H1 (cell line): ENCODE measurements at regions not wholly inside any gene's neighbourhood (a gene's known extent, or its start where the extent isn't known, plus 50 kb on each side); places are given as distances from the start of the nearest gene placed in this dataset.

ENCODE experiments used
- CTCF ChIA-PET: fragments of 300-600 bp; sonication (Branson Sonifier 250); formaldehyde crosslinking; loops from one replicate; lab custom pipeline; 2021; ENCODE audit not compliant: partially characterized antibody; lab: Charles Lee
- POLR2A ChIA-PET: fragments of 300-600 bp; sonication (Branson Sonifier 250); formaldehyde crosslinking; loops from one replicate; lab custom pipeline; 2021; ENCODE audit warnings: inconsistent platforms; ENCODE audit not compliant: partially characterized antibody; lab: Charles Lee
- DNase-seq, 2 experiments: peaks; one replicate each; pipeline versions ENCODE4 v3.0.0 to v3.0.0-alpha.2; 2010 to 2022; ENCODE audit warnings: low spot score in 2 of 2, low read depth in 1 of 2, mixed read lengths in 1 of 2
- FAIRE-seq: peaks from 2 replicates; lab custom pipeline; 2011; peaks lifted over from hg19 to GRCh38; lab: Jason Lieb, UNC
- H2AFZ ChIP-seq: 2 replicates; pipeline ENCODE4 v1.8.1; 2012; ENCODE audit warnings: low read length, inconsistent platforms
- H2AK5ac ChIP-seq: 2 replicates; pipeline ENCODE4 v1.6.1; 2013; ENCODE audit warnings: low read depth, low read length
- H2BK120ac ChIP-seq: replicated peaks from 2 replicates; pipeline ENCODE3; 2013; ENCODE audit warnings: low read depth, low read length, inconsistent platforms
- H2BK12ac ChIP-seq: 2 replicates; pipeline ENCODE4 v1.6.1; 2013; ENCODE audit warnings: low read depth, low read length
- H2BK15ac ChIP-seq: 2 replicates; pipeline ENCODE4 v1.6.1; 2013; ENCODE audit warnings: low read length
- H2BK20ac ChIP-seq: 2 replicates; pipeline ENCODE4 v1.6.1; 2013; ENCODE audit warnings: low read length
- H2BK5ac ChIP-seq: 2 replicates; pipeline ENCODE4 v1.6.1; 2013; ENCODE audit warnings: low read depth, low read length
- H3K14ac ChIP-seq: 2 replicates; pipeline ENCODE4 v1.6.1; 2013; ENCODE audit warnings: inconsistent platforms; ENCODE audit not compliant: insufficient read length
- H3K18ac ChIP-seq: 2 replicates; pipeline ENCODE4 v1.6.1; 2013; ENCODE audit warnings: low read length; ENCODE audit errors: extremely low read depth
- H3K23ac ChIP-seq: 2 replicates; pipeline ENCODE4 v1.6.1; 2013; ENCODE audit warnings: inconsistent platforms; ENCODE audit not compliant: insufficient read length
- H3K23me2 ChIP-seq: 2 replicates; pipeline ENCODE4 v1.6.1; 2013; ENCODE audit warnings: low read depth, low read length
- H3K27ac ChIP-seq: 2 replicates; pipeline ENCODE4 v1.6.1; 2011; ENCODE audit warnings: low read depth, low read length, inconsistent platforms
- H3K27me3 ChIP-seq, 4 experiments: replicated peaks in 1 of 4; 1 replicate in 1 of 4; 2 replicates in 3 of 4; pipeline versions ENCODE4 v1.6.1 to v1.8.1; 2011 to 2013; ENCODE audit warnings: low read length in 3 of 4, mild to moderate bottlenecking in 3 of 4, inconsistent platforms in 2 of 4, mixed read lengths in 2 of 4, moderate library complexity in 1 of 4; ENCODE audit not compliant: control insufficient read depth in 3 of 4, insufficient read depth in 3 of 4; ENCODE audit errors: extremely low read depth in 1 of 4
- H3K36me3 ChIP-seq, 4 experiments: 2 replicates each; pipeline versions ENCODE4 v1.6.1 to v1.8.1; 2011 to 2013; ENCODE audit warnings: mild to moderate bottlenecking in 4 of 4, low read length in 3 of 4, moderate library complexity in 2 of 4, control low read depth in 1 of 4, inconsistent platforms in 1 of 4; ENCODE audit not compliant: insufficient read depth in 4 of 4, control insufficient read depth in 2 of 4
- H3K4ac ChIP-seq: replicated peaks from 2 replicates; pipeline ENCODE3; 2013; ENCODE audit warnings: low read length, low read depth, mixed read lengths, inconsistent platforms; ENCODE audit not compliant: insufficient read length
- H3K4me1 ChIP-seq, 4 experiments: replicated peaks in 1 of 4; 1 replicate in 1 of 4; 2 replicates in 3 of 4; pipeline versions ENCODE4 v1.6.1 to v1.8.1; 2011 to 2013; ENCODE audit warnings: low read length in 3 of 4, inconsistent platforms in 2 of 4, mixed read lengths in 1 of 4; ENCODE audit not compliant: insufficient read depth in 4 of 4, control insufficient read depth in 3 of 4
- H3K4me2 ChIP-seq, 2 experiments: 2 replicates each; pipeline versions ENCODE4 v1.6.1 to v1.8.1; 2011 to 2013; ENCODE audit warnings: low read depth in 2 of 2, low read length in 2 of 2, control low read depth in 1 of 2, inconsistent platforms in 1 of 2, mild to moderate bottlenecking in 1 of 2; ENCODE audit not compliant: insufficient read depth in 1 of 2
- H3K4me3 ChIP-seq, 4 experiments: fragments of 200-600, 300-600 bp in 1 of 4; sonication (generic), shearing (Covaris generic), sonication (Bioruptor Twin) in 1 of 4; 2 replicates each; pipeline versions ENCODE4 v1.5.1 to v1.8.1; 2011 to 2016; ENCODE audit warnings: low read length in 4 of 4, low read depth in 3 of 4, control low read depth in 2 of 4, inconsistent platforms in 2 of 4, mild to moderate bottlenecking in 2 of 4, mixed read lengths in 1 of 4, moderate library complexity in 1 of 4; ENCODE audit not compliant: insufficient read depth in 2 of 4; ENCODE audit errors: extremely low read depth in 1 of 4
- H3K56ac ChIP-seq: replicated peaks from 2 replicates; pipeline ENCODE3; 2013; ENCODE audit warnings: low read depth, mild to moderate bottlenecking, mixed read lengths, low read length, inconsistent platforms; ENCODE audit not compliant: insufficient read length
- H3K79me1 ChIP-seq: 2 replicates; pipeline ENCODE4 v1.6.1; 2013; ENCODE audit warnings: low read depth, low read length, control low read depth
- H3K79me2 ChIP-seq, 2 experiments: 2 replicates each; pipeline versions ENCODE4 v1.6.1 to v1.8.1; 2012 to 2013; ENCODE audit warnings: low read length in 2 of 2, mild to moderate bottlenecking in 2 of 2, inconsistent platforms in 1 of 2; ENCODE audit not compliant: insufficient read depth in 2 of 2, control insufficient read depth in 1 of 2
- H3K9ac ChIP-seq, 4 experiments: replicated peaks in 1 of 4; 1 replicate in 1 of 4; 2 replicates in 3 of 4; pipeline versions ENCODE4 v1.6.1 to v1.8.1; 2011 to 2013; ENCODE audit warnings: low read depth in 3 of 4, low read length in 3 of 4, control low read depth in 2 of 4, mild to moderate bottlenecking in 2 of 4, moderate library complexity in 2 of 4, inconsistent platforms in 1 of 4; ENCODE audit errors: extremely low read depth in 1 of 4
- H3K9me3 ChIP-seq, 2 experiments: 2 replicates each; pipeline versions ENCODE4 v1.6.1 to v1.8.1; 2012 to 2013; ENCODE audit warnings: mild to moderate bottlenecking in 2 of 2, moderate library complexity in 2 of 2, control low read depth in 1 of 2, inconsistent platforms in 1 of 2, low read depth in 1 of 2, low read length in 1 of 2, mixed read lengths in 1 of 2; ENCODE audit not compliant: insufficient read depth in 2 of 2
- H4K20me1 ChIP-seq, 2 experiments: replicated peaks in 1 of 2; 2 replicates each; pipeline versions ENCODE3 to v1.8.1; 2011 to 2013; ENCODE audit warnings: inconsistent platforms in 2 of 2, low read length in 2 of 2, mild to moderate bottlenecking in 1 of 2; ENCODE audit not compliant: insufficient read depth in 2 of 2, control insufficient read depth in 1 of 2
- H4K5ac ChIP-seq: 2 replicates; pipeline ENCODE4 v1.6.1; 2013; ENCODE audit warnings: low read length, low read depth, mixed read lengths, inconsistent platforms; ENCODE audit not compliant: insufficient read length
- H4K8ac ChIP-seq: 2 replicates; pipeline ENCODE4 v1.8.0; 2013; ENCODE audit warnings: mild to moderate bottlenecking, moderate library complexity, low read length, inconsistent platforms; ENCODE audit not compliant: insufficient read depth; ENCODE audit errors: extremely low read depth
- H4K91ac ChIP-seq: replicated peaks from 2 replicates; pipeline ENCODE3; 2013; ENCODE audit warnings: low read length, mixed read lengths, inconsistent platforms; ENCODE audit not compliant: insufficient read length
- CTBP2 ChIP-seq: IDR thresholded peaks from 2 replicates; pipeline ENCODE4 v1.7.0; 2011; ENCODE audit warnings: borderline replicate concordance, mild to moderate bottlenecking, moderate library complexity, mixed read lengths, low read length; ENCODE audit not compliant: insufficient read depth, insufficient read length
- WGBS, 2 experiments: shearing (Covaris generic) in 1 of 2; methylation state at CpG; one replicate each; pipeline versions ENCODE4 v1.1.6 to v1.1.7; 2013 to 2015; ENCODE audit warnings: low lambda C conversion rate in 2 of 2, mixed read lengths in 2 of 2, inconsistent platforms in 1 of 2, low coverage in 1 of 2, missing lambda C conversion rate in 1 of 2; ENCODE audit not compliant: insufficient replicate concordance in 2 of 2, insufficient coverage in 1 of 2, insufficient read length in 1 of 2; ENCODE audit errors: extremely low coverage in 1 of 2, missing lambda C conversion rate in 1 of 2; 5-methylcytosine and 5-hydroxymethylcytosine counted together

DNA sequence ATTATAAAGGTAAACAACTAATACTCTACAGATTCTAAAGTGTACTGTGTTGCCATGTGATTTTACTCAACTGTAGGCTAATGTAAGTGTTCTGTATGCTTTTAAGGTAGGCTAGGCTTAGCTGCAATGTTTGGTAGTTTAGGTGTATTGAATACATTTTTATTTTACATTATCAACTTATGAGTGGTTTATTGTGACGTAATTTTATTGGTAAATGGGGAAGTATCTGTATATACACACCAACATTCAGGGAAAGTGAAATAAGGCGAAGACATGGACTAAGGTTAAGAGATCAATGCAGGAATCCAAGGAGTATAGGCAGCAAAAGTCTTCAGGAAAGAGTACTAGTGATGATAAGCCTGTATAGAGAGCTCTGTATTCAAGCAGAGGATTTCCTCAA, 365.8 kb upstream of the MGAT4C start:
- Histone ChIP-seq H3K9ac (no peak overlapping the region), H3K14ac (no peak overlapping the region), H3K23me2 (no peaks in the 10 kb centered on the region), H4K20me1 (no peaks in the 10 kb centered on the region), H3K79me2 (no peaks in the 10 kb centered on the region), H4K5ac (no peak overlapping the region), H4K8ac (no peak overlapping the region), H3K4ac (no peak overlapping the region), H2AK5ac (no peak overlapping the region), H3K36me3 (no peaks in the 10 kb centered on the region), H2BK12ac (no peak overlapping the region), H2BK20ac (no peak overlapping the region), H3K27ac (no peak overlapping the region), H3K79me1 (no peaks in the 10 kb centered on the region; the same call in 1 of the 2 replicates), H2BK15ac (no peak overlapping the region), H2BK5ac (no peak overlapping the region), H3K56ac (no peak overlapping the region), H4K91ac (no peak overlapping the region), H3K4me2 (no peak overlapping the region), H3K9me3 (peaks cover 4 to 7% of the 10 kb centered on the region in 2 experiments), H3K4me1 (no peaks in the 10 kb centered on the region), H3K23ac (no peak overlapping the region), H2BK120ac (no peak overlapping the region), H3K27me3 (no peaks in the 10 kb centered on the region), H3K4me3 (no peak overlapping the region), H2AFZ (no peak overlapping the region), H3K18ac (no peak overlapping the region)
- FAIRE-seq: no peak
- WGBS, 2 experiments: 93% methylated on average over 2 of the region's 2 CpGs; no CpG with 5 or more reads in 1 of the 2 experiments
- no peak for DNase-seq
- no peak for TF ChIP-seq CTBP2
- ChIA-PET CTCF (no interaction called here), POLR2A (no interaction called here)
